Naive thymus-derived CD8-positive, alpha-beta T cell (primary cell): ENCODE measurements at regions not wholly inside any gene's neighbourhood (a gene's known extent, or its start where the extent isn't known, plus 50 kb on each side); places are given as distances from the start of the nearest gene placed in this dataset.
A peak's percentile ranks its signal among the peaks of the same experiment; 100 is the strongest.
"Not testable (repeated sequence)": the region's sequence is repeated elsewhere in the genome, so short reads cannot be mapped to it uniquely, and the experiment has no call there.

ENCODE experiments used
- ATAC-seq, 2 donors: fragments of 150-1000 bp; cut with Tn5 transposase in 1 of 2; sonication (Bioruptor Pico), chemical (Tn5 transposase) in 1 of 2; 1 replicate in 1 of 2; 2 replicates in 1 of 2; pipeline ENCODE4 v1.10.0; 2021; ENCODE audit warnings: mild to moderate bottlenecking in 2 of 2, moderate library complexity in 2 of 2
- POLR2A ChIA-PET: fragments of 350-600 bp; sonication (Branson Sonifier 250); formaldehyde crosslinking; loops from one replicate; lab custom pipeline; 2021; ENCODE audit warnings: antibody characterized with exemption; lab: Charles Lee
- DNase-seq, 10 donors: peaks; one replicate each; pipeline versions ENCODE4 v3.0.0 to v3.0.0-alpha.2; 2020 to 2022
- H3K27ac Mint-ChIP-seq, 10 donors: one replicate each; pipeline ENCODE4 v1.8.0; 2020 to 2022; ENCODE audit warnings: mild to moderate bottlenecking in 10 of 10, mixed read lengths in 10 of 10, moderate library complexity in 4 of 10, inconsistent platforms in 1 of 10
- H3K27me3 Mint-ChIP-seq, 5 donors: one replicate each; pipeline ENCODE4 v1.8.0; 2021 to 2022; ENCODE audit warnings: mixed read lengths in 5 of 5
- H3K36me3 Mint-ChIP-seq, 3 donors: one replicate each; pipeline ENCODE4 v1.8.0; 2020 to 2022; ENCODE audit warnings: mixed read lengths in 3 of 3, mild to moderate bottlenecking in 2 of 3, inconsistent platforms in 1 of 3
- H3K4me1 Mint-ChIP-seq, 4 donors: one replicate each; pipeline ENCODE4 v1.8.0; 2021 to 2022; ENCODE audit warnings: mixed read lengths in 4 of 4
- H3K4me3 Mint-ChIP-seq, 10 donors: one replicate each; pipeline ENCODE4 v1.8.0; 2020 to 2022; ENCODE audit warnings: mild to moderate bottlenecking in 10 of 10, mixed read lengths in 10 of 10, moderate library complexity in 6 of 10, inconsistent platforms in 1 of 10
- H3K9me3 Mint-ChIP-seq, 9 donors: one replicate each; pipeline ENCODE4 v1.8.0; 2020 to 2022; ENCODE audit warnings: mixed read lengths in 9 of 9, mild to moderate bottlenecking in 3 of 9, inconsistent platforms in 1 of 9, moderate library complexity in 1 of 9

- H3K36me3 Mint-ChIP-seq = no peaks in the 10 kb centered on the region
- H3K27ac Mint-ChIP-seq = no peak overlapping the region
- no peaks in the 10 kb centered on the region for H3K4me1 Mint-ChIP-seq
- H3K9me3 Mint-ChIP-seq = no peaks in the 10 kb centered on the region
- POLR2A ChIA-PET = no interaction called here
- ATAC-seq (no peak), DNase-seq (no peak)
- no peak overlapping the region for H3K4me3 Mint-ChIP-seq
- H3K27me3 Mint-ChIP-seq = peaks cover 0 to 4% (median 2%) of the 10 kb centered on the region in 5 donors
Observed at GRCh38 chr1:38173157-38173831, 126.7 kb upstream of the POU3F1 start.

GRCh38 chr1:38169121-38169520, 122.5 kb upstream of the POU3F1 start:
- Mint-ChIP-seq H3K9me3 (no peaks in the 10 kb centered on the region), H3K27ac (no peak overlapping the region), H3K4me3 (no peak overlapping the region), H3K27me3 (peaks cover 8 to 28% (median 18%) of the 10 kb centered on the region in 5 donors), H3K4me1 (no peaks in the 10 kb centered on the region), H3K36me3 (no peaks in the 10 kb centered on the region)
- no peak for ATAC-seq
- no peak for DNase-seq
- POLR2A ChIA-PET = no interaction called here

GRCh38 chr1:38168365-38168764, 121.8 kb upstream of the POU3F1 start:
- Mint-ChIP-seq H3K27ac (no peak overlapping the region), H3K27me3 (peaks cover 11 to 35% (median 21%) of the 10 kb centered on the region in 5 donors), H3K4me3 (no peak overlapping the region), H3K36me3 (no peaks in the 10 kb centered on the region), H3K9me3 (no peaks in the 10 kb centered on the region), H3K4me1 (no peaks in the 10 kb centered on the region)
- POLR2A ChIA-PET = no interaction called here
- no peak for DNase-seq
- no peak for ATAC-seq

GRCh38 chr1:38166461-38166860, 119.9 kb upstream of the POU3F1 start:
- H3K4me3 Mint-ChIP-seq = no peak overlapping the region
- no peaks in the 10 kb centered on the region for H3K9me3 Mint-ChIP-seq
- POLR2A ChIA-PET = no interaction called here
- DNase-seq (no peak), ATAC-seq (no peak)
- H3K4me1 Mint-ChIP-seq = no peaks in the 10 kb centered on the region
- no peak overlapping the region for H3K27ac Mint-ChIP-seq
- peaks cover 11 to 39% (median 21%) of the 10 kb centered on the region in 5 donors for H3K27me3 Mint-ChIP-seq
- no peaks in the 10 kb centered on the region for H3K36me3 Mint-ChIP-seq

- POLR2A ChIA-PET = no interaction called here
- H3K27ac Mint-ChIP-seq = no peak overlapping the region
- H3K4me3 Mint-ChIP-seq = no peak overlapping the region
- peaks cover 0 to 8% (median 0%) of the 10 kb centered on the region in 3 donors for H3K36me3 Mint-ChIP-seq
- H3K27me3 Mint-ChIP-seq = peaks cover 18 to 55% (median 24%) of the 10 kb centered on the region in 5 donors
- peaks cover 0 to 15% (median 3%) of the 10 kb centered on the region in 9 donors for H3K9me3 Mint-ChIP-seq
- no peaks in the 10 kb centered on the region for H3K4me1 Mint-ChIP-seq
- DNase-seq (no peak), ATAC-seq (no peak)
Observed at GRCh38 chr1:38153778-38154470, 107.3 kb upstream of the POU3F1 start.

- peaks cover 20 to 55% (median 24%) of the 10 kb centered on the region in 5 donors for H3K27me3 Mint-ChIP-seq
- H3K4me3 Mint-ChIP-seq = no peak overlapping the region
- DNase-seq (no peak), ATAC-seq (no peak)
- H3K27ac Mint-ChIP-seq = no peak overlapping the region
- H3K9me3 Mint-ChIP-seq = peaks cover 0 to 15% (median 3%) of the 10 kb centered on the region in 9 donors
- POLR2A ChIA-PET = no interaction called here
- no peaks in the 10 kb centered on the region for H3K4me1 Mint-ChIP-seq
- peaks cover 0 to 8% (median 0%) of the 10 kb centered on the region in 3 donors for H3K36me3 Mint-ChIP-seq
Observed at GRCh38 chr1:38153066-38153777, 106.6 kb upstream of the POU3F1 start.

GRCh38 chr1:38152351-38153065, 105.9 kb upstream of the POU3F1 start:
- DNase-seq (no peak), ATAC-seq (no peak)
- H3K4me3 Mint-ChIP-seq = no peak overlapping the region
- H3K27ac Mint-ChIP-seq = no peak overlapping the region
- peaks cover 20 to 55% (median 24%) of the 10 kb centered on the region in 5 donors for H3K27me3 Mint-ChIP-seq
- H3K4me1 Mint-ChIP-seq = no peaks in the 10 kb centered on the region
- POLR2A ChIA-PET = no interaction called here
- H3K36me3 Mint-ChIP-seq = peaks cover 0 to 8% (median 0%) of the 10 kb centered on the region in 3 donors
- H3K9me3 Mint-ChIP-seq = peaks cover 0 to 15% (median 3%) of the 10 kb centered on the region in 9 donors

- H3K27me3 Mint-ChIP-seq = peaks cover 20 to 54% (median 24%) of the 10 kb centered on the region in 5 donors
- H3K36me3 Mint-ChIP-seq = peaks cover 0 to 8% (median 0%) of the 10 kb centered on the region in 3 donors
- DNase-seq = no peak
- H3K4me3 Mint-ChIP-seq = no peak overlapping the region
- H3K9me3 Mint-ChIP-seq = peaks cover 0 to 19% (median 3%) of the 10 kb centered on the region in 9 donors
- POLR2A ChIA-PET = no interaction called here
- H3K27ac Mint-ChIP-seq = peak overlapping the region in 1 of 10 donors; percentile 1
- no peaks in the 10 kb centered on the region for H3K4me1 Mint-ChIP-seq
- ATAC-seq = no peak
Observed at GRCh38 chr1:38151399-38151798, 104.8 kb upstream of the POU3F1 start.

GRCh38 chr1:38146079-38146478, 99.5 kb upstream of the POU3F1 start:
- H3K4me3 Mint-ChIP-seq, H3K36me3 Mint-ChIP-seq, H3K4me1 Mint-ChIP-seq, ATAC-seq, DNase-seq, H3K27ac Mint-ChIP-seq, POLR2A ChIA-PET: not testable (repeated sequence)
- peaks cover 23 to 39% (median 32%) of the 10 kb centered on the region in 5 donors for H3K27me3 Mint-ChIP-seq
- peaks cover 0 to 19% (median 13%) of the 10 kb centered on the region in 9 donors for H3K9me3 Mint-ChIP-seq

GRCh38 chr1:38142606-38143005, 96.0 kb upstream of the POU3F1 start:
- no peak for DNase-seq
- Mint-ChIP-seq H3K36me3 (peaks cover 0 to 8% (median 0%) of the 10 kb centered on the region in 3 donors), H3K9me3 (peaks cover 0 to 19% (median 13%) of the 10 kb centered on the region in 9 donors), H3K27ac (no peak overlapping the region), H3K4me3 (no peak overlapping the region), H3K4me1 (no peaks in the 10 kb centered on the region), H3K27me3 (peaks cover 32 to 61% (median 46%) of the 10 kb centered on the region in 5 donors)
- ATAC-seq = no peak
- POLR2A ChIA-PET = no interaction called here

- Mint-ChIP-seq H3K27me3 (peaks cover 35 to 72% (median 55%) of the 10 kb centered on the region in 5 donors), H3K4me3 (no peak overlapping the region), H3K36me3 (peaks cover 0 to 8% (median 0%) of the 10 kb centered on the region in 3 donors), H3K27ac (no peak overlapping the region), H3K4me1 (no peaks in the 10 kb centered on the region), H3K9me3 (peaks cover 0 to 17% (median 10%) of the 10 kb centered on the region in 9 donors)
- DNase-seq (no peak), ATAC-seq (no peak)
- POLR2A ChIA-PET = no interaction called here
Observed at GRCh38 chr1:38141483-38141882, 94.9 kb upstream of the POU3F1 start.

GRCh38 chr1:38139738-38140487, 93.3 kb upstream of the POU3F1 start:
- Mint-ChIP-seq H3K27ac (no peak overlapping the region), H3K36me3 (no peaks in the 10 kb centered on the region), H3K9me3 (peaks cover 0 to 4% (median 0%) of the 10 kb centered on the region in 9 donors), H3K27me3 (peaks cover 47 to 88% (median 63%) of the 10 kb centered on the region in 5 donors), H3K4me1 (no peaks in the 10 kb centered on the region), H3K4me3 (no peak overlapping the region)
- no peak for ATAC-seq
- DNase-seq = no peak
- POLR2A ChIA-PET = no interaction called here
